NCI-H1092 (cell line): ENCODE measurements at regions not wholly inside any gene's neighbourhood (a gene's known extent, or its start where the extent isn't known, plus 50 kb on each side); places are given as distances from the start of the nearest gene placed in this dataset.

Source experiments
- DNase-seq: peaks from one replicate; lab custom pipeline; 2025; lab: John Stamatoyannopoulos, UW

GRCh38 chr5:92402956-92403702 lies 1020.0 kb upstream of the ARRDC3 start:
- peak; percentile 20 for DNase-seq

DNA sequence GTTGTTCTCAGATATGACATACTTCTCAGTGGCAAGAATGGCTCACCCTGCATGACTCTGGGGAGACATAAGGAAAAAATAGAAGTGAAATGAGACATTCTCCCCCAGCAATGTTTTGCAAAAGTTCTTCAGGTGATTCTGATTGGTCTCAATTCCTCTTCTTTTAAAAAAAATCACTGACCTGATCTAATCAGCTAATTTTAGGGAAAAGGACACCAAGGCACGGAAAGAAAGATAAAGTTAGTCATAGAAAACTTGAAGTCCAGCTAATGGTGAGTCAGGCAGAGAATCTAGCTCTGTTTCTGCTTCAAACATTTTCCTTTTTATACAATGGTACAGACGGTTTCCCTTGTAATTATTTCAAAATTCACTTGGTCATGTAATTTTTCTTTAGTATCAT lies 1018.9 kb upstream of the ARRDC3 start:
- no peak for DNase-seq

GRCh38 chr5:92401492-92401891 lies 1018.4 kb upstream of the ARRDC3 start:
- no peak for DNase-seq

- DNase-seq, result no peak
These were observed 1011.8 kb upstream of the ARRDC3 start for GRCh38 chr5:92394936-92395335.

DNA sequence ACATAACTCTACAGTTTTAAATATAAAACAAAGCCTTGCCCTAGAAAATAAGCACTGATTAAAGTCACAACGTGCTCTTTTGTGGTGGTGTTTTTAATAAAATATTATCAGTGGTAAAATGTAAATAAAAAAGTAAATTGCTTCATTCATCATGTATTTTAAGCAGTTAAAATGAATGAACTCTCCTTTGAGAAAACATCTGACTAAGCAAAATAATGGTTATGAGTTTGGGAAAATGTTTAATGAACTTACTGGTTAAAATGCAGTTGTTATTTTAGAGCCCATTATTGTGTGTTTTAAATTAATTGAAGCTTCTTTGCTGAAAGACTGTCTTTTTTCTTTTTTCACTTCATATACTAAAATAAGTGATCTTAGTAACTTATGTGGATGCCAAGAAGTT lies 1007.5 kb upstream of the ARRDC3 start:
- no peak for DNase-seq

- DNase-seq, result no peak
These were observed 997.1 kb upstream of the ARRDC3 start for GRCh38 chr5:92380069-92380770.

DNA sequence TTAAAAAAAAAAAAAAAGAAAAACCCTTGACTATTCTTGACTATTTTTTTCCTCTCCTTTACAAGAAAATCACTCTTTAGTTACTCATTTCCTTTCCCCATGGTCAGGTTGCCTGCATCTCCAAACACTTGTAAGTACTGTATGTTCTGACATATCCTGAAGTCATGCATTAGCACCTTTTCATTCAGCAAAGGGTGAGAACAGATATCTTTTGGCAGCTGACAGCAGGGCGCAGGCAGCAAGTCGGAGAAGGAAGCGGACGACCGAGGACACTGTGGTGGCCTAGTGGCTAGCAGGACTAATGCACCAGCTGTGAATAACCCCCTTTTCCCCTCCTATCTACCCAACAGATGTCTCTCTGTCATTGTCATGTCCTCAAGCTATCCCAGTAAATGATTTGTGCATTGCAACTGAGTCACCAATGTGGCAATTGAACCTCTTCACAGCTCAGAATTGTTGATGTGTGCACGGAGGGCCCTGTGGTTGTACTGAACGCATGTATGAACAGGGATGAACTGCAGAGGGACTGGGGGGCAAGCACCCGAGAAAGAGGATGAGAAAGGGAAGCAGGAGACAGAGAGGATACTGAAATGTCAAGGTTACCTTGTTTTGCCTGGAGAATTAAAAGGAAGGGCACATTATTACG lies 996.0 kb upstream of the ARRDC3 start:
- DNase-seq, result no peak

GRCh38 chr5:92374859-92375258 lies 991.7 kb upstream of the ARRDC3 start:
- DNase-seq, result no peak

DNA sequence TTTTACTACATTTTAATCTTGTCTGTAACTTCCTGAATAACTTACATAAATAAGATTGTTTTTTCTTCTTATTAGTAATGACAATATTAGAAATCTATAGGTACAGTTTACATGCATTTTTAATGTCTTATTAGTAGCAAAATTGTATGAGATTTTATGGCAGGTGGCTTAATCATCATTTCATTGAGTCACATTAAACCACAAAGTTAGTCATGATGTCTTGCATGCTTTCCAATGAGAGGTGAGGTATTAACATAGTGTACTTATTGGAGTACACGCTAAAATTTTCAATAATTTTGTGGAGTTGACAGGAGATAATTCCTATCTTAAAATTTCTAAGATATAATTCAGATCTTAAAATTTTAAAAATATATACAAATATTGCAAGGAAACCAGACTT lies 989.6 kb upstream of the ARRDC3 start:
- no peak for DNase-seq

DNA sequence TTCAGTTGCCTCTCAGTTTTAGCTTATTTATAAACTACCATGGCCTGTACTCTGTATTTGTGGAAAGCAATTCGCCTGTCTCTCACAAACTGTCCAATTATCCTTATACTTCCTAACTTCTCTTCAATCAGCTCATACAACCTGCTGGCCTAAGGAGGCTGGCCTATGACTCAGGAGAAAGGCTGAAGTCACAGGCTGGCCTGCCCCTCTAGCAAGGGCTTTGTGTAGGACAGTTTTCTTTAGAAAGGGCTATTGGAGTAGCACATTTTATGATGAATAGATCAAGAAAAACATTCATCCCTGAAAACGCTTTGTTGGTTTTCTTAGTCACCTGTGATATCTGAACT lies 988.7 kb upstream of the ARRDC3 start:
- DNase-seq, result no peak

DNA sequence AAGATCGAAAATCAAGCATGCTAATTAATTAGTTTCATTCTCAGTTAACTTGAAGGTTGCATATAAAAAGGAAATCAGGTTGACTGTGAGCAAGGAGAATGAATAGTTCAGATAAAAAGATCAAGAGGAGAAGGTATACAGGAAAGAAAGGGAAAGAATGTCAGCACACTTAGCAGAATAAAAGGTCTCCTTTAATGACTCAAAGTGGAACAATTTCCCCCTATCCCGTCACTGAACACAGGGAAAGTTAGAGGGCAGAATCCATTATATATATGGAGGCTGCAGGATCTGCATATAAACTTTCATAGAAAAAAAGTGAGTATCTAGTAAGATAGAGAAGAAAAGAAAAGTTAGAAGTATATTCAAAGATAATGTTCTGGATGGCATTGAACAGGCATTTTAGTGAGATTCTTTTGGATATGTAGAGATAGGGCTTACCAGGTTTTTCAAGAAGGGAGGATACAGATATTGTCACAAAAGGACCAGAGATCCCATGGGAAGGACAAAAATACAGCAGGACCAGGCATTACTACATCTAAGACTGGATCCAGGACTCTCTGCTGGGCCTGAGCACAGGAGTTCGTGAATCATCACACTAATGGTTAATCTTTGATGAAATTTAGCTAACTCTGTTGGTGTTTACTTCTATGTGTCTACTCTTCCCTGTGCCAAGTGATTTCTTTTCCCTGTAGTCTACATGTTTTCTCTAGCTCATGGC lies 988.2 kb upstream of the ARRDC3 start:
- no peak for DNase-seq

DNA sequence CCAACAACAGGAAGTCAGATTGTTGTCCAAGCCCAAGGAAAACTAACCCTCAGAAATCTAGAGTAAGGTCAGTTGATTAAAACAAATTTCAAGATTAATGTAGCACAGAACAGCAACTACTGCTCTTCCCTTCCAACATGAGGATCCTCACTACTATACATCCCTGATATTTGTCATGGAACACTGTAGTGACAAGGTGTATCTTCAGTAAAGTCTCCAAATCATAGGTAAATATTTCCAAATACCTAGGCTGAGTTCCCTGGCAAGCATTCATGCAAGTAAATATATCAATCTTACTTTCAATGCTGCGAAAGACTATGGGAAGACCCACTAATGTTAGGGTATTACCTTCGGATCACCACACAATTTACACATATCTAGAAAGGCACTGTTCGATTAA lies 986.9 kb upstream of the ARRDC3 start:
- no peak for DNase-seq

- DNase-seq, result no peak
These were observed 986.5 kb upstream of the ARRDC3 start for GRCh38 chr5:92369587-92369986.

- DNase-seq, result no peak
These were observed 982.0 kb upstream of the ARRDC3 start for GRCh38 chr5:92364986-92365550.

DNA sequence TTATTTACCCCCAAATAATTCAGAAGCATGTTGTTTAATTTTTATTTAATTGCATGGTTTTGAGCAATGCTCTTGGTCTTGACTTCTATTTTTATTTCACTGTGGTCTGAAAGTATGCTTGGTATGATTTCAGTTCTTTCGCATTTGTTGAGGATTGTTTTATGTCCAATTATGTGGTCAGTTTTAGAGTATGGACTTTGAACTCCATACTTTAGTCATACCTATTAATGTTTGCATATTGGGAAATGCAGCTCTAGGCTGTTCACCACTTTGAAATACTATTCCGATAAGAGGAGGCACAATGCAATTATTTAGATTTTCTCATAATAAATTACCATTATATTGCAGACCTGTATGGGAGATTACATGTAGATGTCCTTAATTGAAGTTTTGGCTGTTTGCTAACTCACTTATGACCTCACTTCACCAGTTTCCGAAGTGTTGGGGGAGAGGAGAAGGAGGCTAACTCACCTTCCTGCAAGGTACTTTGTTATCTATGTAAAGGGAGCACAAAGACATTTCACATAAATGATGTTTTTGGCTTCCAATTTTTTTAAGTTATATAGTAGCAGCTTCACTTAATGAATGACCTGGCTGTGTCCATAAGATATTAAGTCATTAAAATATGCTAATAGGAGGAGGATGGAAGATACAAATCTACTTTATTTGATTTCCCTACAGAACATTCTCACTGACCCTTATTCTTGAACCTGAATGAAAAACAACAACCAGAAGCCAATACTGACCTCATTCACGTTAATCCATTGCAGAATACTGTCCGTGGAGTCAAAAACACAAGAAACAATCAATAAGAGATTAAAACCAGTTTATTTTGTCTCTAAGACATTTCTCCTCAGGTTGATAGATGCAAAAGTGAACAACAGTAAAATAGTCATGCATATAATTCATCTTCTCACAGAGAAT lies 970.3 kb upstream of the ARRDC3 start:
- no peak for DNase-seq

GRCh38 chr5:92337772-92338234 lies 954.7 kb upstream of the ARRDC3 start:
- no peak for DNase-seq

DNA sequence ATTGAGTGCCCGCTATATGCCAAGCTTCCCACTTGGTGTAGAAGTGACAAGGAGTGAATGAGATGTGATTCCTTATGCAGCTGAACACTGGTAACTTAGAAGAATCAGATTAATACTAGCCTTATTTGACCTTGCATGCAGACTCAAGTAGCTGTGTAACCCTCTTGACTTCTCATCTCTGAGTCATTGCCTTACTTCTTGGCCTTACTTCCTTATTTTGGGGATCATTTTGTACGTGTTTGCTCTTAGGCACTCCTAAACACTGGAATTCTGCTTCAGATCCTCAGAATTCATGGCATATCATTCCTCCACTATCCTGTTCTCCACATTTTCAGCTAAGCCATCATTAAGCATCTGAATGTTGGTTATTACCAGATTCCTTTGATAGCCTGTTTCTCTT lies 948.9 kb upstream of the ARRDC3 start:
- DNase-seq, result no peak

GRCh38 chr5:92330365-92330764 lies 947.2 kb upstream of the ARRDC3 start:
- DNase-seq, result no peak

DNA sequence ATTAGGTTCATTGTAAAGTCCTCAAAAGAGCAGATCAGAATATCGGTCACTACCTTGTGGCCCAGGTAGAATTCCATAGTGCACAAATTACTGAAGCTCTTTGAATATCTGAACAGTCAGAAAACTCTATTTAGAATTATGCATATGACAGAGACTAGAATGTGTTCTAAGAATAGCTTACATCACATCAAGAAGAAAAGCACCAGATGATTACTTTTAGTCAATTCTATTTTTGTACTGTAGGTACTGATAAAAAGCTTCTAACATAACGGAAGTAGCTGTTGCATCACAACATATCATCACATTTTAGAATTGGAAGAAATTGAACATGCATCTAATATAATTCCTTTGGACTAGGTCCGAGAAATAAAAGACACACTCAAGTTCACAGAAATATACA lies 946.6 kb upstream of the ARRDC3 start:
- DNase-seq, result no peak

DNA sequence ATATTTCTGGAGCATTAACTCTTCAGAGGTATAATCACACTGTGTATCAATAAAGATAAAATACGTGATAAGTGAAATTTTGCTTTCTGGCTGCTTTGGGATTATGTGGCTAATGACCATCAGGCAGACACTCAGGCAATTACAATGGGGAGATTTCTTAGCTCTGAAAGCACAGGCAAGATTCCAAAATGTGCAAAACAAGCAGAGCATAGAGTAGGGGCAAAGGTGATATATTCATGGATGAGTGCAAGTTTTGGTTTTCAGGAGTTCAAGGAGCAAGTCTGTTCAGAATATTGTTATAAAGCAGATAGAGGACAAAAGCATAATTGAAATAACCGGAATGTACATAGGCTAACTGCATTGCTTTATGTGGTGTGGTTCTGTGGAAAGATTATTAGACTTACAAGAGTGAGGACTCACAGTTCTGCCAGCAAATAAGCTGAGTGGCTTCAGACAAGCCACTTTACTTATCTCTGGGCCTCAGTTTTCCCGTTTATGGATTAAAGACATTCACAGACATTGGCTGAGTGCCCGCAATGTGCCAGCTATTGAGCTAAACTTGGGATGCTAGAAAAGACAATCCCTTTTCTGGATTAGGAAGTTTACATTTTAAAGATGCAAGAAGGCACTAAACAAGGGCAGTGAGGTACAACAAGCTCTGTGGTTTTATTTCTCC lies 945.6 kb upstream of the ARRDC3 start:
- no peak for DNase-seq

- no peak for DNase-seq
These were observed 937.3 kb upstream of the ARRDC3 start for GRCh38 chr5:92320446-92320845.
